SIG-M5 treated with dmso at 0.1 percent for 504 hours (cell line): ENCODE measurements at regions not wholly inside any gene's neighbourhood (a gene's known extent, or its start where the extent isn't known, plus 50 kb on each side); places are given as distances from the start of the nearest gene placed in this dataset.
A peak's percentile ranks its signal among the peaks of the same experiment; 100 is the strongest.
"Not testable (repeated sequence)": the region's sequence is repeated elsewhere in the genome, so short reads cannot be mapped to it uniquely, and the experiment has no call there.

Experiments
- DNase-seq: peaks from one replicate; lab custom pipeline; 2025; ENCODE audit not compliant: unreplicated experiment; lab: John Stamatoyannopoulos, UW

DNA sequence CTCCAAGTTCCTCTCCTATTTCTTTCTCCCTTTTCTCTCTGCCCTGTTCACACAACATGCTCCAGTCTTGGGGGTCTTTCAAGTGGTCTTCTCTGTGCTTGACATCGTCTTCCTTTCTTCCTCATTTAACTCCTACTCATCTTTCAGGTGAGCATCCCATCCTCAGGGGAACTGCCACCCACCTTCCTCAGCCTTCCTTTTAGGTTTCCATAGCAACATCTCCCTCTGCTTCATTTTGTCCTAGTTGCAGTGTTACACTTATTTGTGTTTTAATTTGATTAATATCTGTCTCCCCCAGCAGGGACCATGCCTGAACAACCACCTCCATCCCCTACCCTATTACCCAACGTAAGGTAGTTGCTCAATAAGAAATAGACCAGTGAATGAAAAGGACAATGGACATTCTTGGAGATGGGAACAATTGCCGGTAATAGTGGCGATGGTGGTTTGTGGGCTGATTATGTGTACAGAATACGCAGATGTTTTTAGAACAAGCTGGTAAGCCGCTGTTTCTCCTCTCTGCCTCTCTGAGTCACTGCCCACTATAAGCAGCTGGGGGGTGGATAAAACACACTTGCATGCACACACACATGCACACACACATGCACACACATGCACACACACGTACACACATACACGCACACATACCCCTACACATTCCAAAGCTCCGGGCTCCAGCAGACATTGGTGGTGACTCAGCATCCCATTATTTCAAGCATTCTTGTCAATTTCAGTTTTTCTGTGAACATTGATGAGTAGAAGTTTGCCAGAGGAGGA is 251.6 kb downstream of the GATA3 start:
- no peak for DNase-seq

- DNase-seq: no peak
These were observed 252.3 kb downstream of the GATA3 start for GRCh38 chr10:8306685-8307364.

GRCh38 chr10:8310930-8311329 is 256.4 kb downstream of the GATA3 start:
- no peak for DNase-seq

GRCh38 chr10:8311526-8312070 is 257.1 kb downstream of the GATA3 start:
- DNase-seq: no peak

- no peak for DNase-seq
These were observed 257.6 kb downstream of the GATA3 start for GRCh38 chr10:8312079-8312478.

DNA sequence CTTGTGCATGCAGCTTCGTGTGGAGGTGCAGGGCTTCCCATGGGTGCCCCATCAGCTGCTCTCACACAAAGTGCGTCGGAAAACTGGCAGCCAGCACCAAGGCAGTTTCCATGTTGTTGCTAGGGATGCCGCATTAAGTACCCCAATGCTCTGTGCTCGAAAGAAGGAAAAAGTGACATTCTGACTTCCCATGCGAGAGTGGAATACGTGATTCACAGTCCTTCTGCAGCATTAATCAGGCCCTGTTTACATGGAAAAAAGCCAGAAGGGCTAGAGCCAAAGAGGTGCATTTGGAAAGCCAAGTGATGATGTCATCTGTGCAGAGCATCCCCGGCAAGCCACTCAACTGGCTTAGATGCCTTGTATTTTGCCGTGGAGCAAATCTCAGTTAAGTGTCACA is 258.3 kb downstream of the GATA3 start:
- no peak for DNase-seq

DNA sequence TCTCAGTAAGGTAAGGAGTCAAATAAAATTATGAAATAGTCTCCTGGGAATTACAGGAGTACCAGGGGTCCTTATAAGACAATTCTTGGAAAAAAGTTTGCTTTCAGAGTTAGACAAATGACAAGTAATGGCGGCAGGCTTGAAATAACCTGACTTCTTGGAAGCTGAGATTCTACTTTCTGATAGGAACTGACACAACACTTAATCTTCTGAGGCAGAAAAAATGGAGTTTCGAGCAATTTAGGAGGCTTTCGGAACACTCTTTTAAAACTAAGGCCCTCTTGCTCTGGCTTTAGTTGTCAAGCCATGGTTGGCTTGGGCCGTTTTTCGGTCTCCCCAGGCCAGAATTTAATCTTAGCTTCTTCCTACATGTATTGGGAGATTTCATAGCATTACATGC is 260.0 kb downstream of the GATA3 start:
- DNase-seq: no peak

- no peak for DNase-seq
These were observed 261.1 kb downstream of the GATA3 start for GRCh38 chr10:8315619-8316021.

GRCh38 chr10:8316284-8316683 is 261.8 kb downstream of the GATA3 start:
- no peak for DNase-seq

GRCh38 chr10:8318429-8318828 is 263.9 kb downstream of the GATA3 start:
- not testable (repeated sequence) for DNase-seq

DNA sequence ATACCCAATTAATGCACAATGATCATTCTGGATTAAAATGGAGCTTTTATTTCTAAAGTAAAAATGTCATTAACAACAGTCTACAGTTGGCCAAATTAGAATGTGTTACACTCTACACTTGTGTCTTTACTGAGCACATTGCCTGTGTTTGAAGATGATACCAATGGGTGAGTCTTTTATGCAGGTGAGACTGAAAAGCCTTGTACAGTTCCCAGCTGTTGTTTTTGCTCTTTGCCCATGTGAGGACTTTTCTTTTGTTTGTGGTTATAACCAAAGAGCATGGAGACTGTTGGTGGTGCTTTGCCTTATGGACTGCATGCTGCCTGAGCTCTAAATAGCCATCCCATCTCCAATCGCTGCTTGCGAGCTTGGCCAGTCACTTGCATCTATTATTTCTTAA is 264.5 kb downstream of the GATA3 start:
- no peak for DNase-seq

- DNase-seq: no peak
These were observed 265.2 kb downstream of the GATA3 start for GRCh38 chr10:8319704-8320103.

DNA sequence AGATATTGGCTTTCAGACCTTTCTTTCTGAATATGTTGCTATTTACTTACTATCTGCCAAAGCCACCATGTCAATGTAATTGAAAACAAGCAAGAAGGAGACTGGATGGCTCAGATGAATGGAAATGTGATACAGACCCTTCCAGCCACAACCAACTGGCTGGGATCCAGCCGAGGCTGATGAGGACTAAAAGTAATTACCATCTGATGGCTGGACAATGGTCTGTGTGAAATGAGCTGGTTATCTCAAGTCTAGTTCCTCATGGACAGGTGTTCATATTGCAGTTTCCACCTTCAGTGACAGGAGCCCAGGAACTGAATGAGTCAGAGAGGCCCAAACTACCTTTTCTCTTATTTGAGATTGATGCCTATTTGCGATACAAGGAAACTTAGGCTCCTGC is 267.5 kb downstream of the GATA3 start:
- DNase-seq: no peak

DNA sequence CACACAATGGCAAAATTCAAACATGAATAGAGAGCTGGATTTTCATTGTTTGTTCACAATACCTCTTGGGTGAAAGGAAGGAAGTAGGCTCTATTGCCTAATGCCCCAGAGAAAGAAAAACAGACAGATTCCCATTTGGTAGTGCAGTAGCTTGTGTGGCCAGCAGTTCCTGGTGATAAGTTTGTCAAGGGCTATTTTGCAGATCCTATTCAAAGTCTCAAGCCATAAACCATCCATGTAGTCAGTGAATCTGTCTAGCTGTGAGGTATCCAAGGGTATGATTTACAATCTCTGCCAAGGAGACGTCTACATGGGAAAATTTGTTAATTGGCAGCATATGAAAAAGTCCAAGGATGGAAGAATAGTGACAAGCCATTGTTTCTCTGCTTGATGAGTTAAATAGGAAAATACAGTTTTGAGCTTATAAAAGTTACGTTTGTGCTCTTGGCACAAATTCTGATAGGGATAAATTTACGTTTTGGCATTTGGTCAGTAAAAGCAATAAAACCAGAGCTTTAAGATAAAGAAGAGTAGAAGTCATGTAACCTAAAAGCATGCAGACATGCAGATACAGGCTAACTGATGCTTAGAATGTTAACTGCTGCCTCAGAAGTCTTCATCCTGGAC is 269.1 kb downstream of the GATA3 start:
- no peak for DNase-seq

GRCh38 chr10:8325024-8325980 is 270.8 kb downstream of the GATA3 start:
- DNase-seq: no peak

GRCh38 chr10:8326396-8327139 is 272.1 kb downstream of the GATA3 start:
- no peak for DNase-seq

DNA sequence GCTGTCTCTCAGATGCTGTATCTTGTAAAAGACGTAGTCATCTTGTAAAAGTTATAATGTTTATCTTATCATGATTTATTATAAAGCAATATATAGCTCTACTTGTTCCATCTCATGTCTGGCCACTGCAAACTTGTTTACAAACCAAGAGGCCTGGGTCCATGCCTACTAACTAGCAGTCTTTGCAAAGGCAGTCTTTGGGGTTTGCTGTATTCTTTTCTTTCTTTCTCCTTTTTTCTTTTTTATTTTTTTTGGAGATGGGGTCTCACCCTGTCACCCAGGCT is 272.6 kb downstream of the GATA3 start:
- DNase-seq: no peak

- no peak for DNase-seq
These were observed 276.9 kb downstream of the GATA3 start for GRCh38 chr10:8331387-8331786.

GRCh38 chr10:8331896-8332729 is 277.6 kb downstream of the GATA3 start:
- DNase-seq: peak; percentile 35
